SK-N-SH treated with all-trans-retinoic acid at 6 μM for 48 hours (cell line): ENCODE measurements at regions not wholly inside any gene's neighbourhood (a gene's known extent, or its start where the extent isn't known, plus 50 kb on each side); places are given as distances from the start of the nearest gene placed in this dataset.
A peak's percentile ranks its signal among the peaks of the same experiment; 100 is the strongest.

ENCODE experiments used
- ATAC-seq: fragments of 200-7000 bp; cut with Tn5 transposase; 3 replicates; pipeline ENCODE4 v1.9.1; 2020; ENCODE audit warnings: mild to moderate bottlenecking, moderate library complexity
- BACH2 ChIP-seq: fragments of 250-450 bp; sonication (Bioruptor Pico); IDR thresholded peaks from 2 replicates; pipeline ENCODE4 v1.9.0; 2021; ENCODE audit warnings: mild to moderate bottlenecking, borderline replicate concordance
- ESRRG ChIP-seq: fragments of 250-450 bp; sonication (Bioruptor Pico); IDR thresholded peaks from 2 replicates; pipeline ENCODE4 v1.6.1; 2021; ENCODE audit warnings: mild to moderate bottlenecking
- GLIS3 ChIP-seq: fragments of 250-450 bp; sonication (Bioruptor Pico); IDR thresholded peaks from 2 replicates; pipeline ENCODE4 v1.5.0; 2020; ENCODE audit warnings: mild to moderate bottlenecking, moderate library complexity
- PATZ1 ChIP-seq: fragments of 250-450 bp; sonication (Bioruptor Pico); IDR thresholded peaks from 2 replicates; pipeline ENCODE4 v1.8.0; 2020; ENCODE audit warnings: mild to moderate bottlenecking, moderate library complexity, borderline replicate concordance
- POU6F1 ChIP-seq: fragments of 250-450 bp; sonication (Bioruptor Pico); IDR thresholded peaks from 2 replicates; pipeline ENCODE4 v1.8.0; 2021; ENCODE audit warnings: low read depth, mild to moderate bottlenecking, moderate library complexity, borderline replicate concordance
- RARB ChIP-seq: fragments of 250-450 bp; sonication (Bioruptor Pico); IDR thresholded peaks from 2 replicates; pipeline ENCODE4 v1.8.0; 2021; ENCODE audit warnings: mild to moderate bottlenecking, moderate library complexity
- SNAI2 ChIP-seq: fragments of 250-450 bp; sonication (Bioruptor Pico); IDR thresholded peaks from 2 replicates; pipeline ENCODE4 v1.5.0; 2020; ENCODE audit warnings: mild to moderate bottlenecking, moderate library complexity
- TOX ChIP-seq: fragments of 250-450 bp; sonication (Bioruptor Pico); IDR thresholded peaks from 2 replicates; pipeline ENCODE4 v1.8.0; 2021; ENCODE audit warnings: mild to moderate bottlenecking, moderate library complexity, borderline replicate concordance
- TSHZ2 ChIP-seq: fragments of 250-450 bp; sonication (Bioruptor Pico); IDR thresholded peaks from 2 replicates; pipeline ENCODE4 v1.5.0; 2020; ENCODE audit warnings: mild to moderate bottlenecking, moderate library complexity
- ZFP3 ChIP-seq: fragments of 250-450 bp; sonication (Bioruptor Pico); IDR thresholded peaks from 2 replicates; pipeline ENCODE4 v1.5.0; 2020; ENCODE audit warnings: mild to moderate bottlenecking, moderate library complexity
- ZNF565 ChIP-seq: fragments of 450-650 bp; formaldehyde crosslinking; conservative IDR thresholded peaks from 2 replicates; pipeline ENCODE4 v1.5.0; 2020; ENCODE audit warnings: low read depth, mild to moderate bottlenecking, moderate library complexity
- ZNF70 ChIP-seq: fragments of 450-650 bp; formaldehyde crosslinking; IDR thresholded peaks from 2 replicates; pipeline ENCODE4 v1.5.0; 2020; ENCODE audit warnings: mild to moderate bottlenecking, moderate library complexity
- ZNF8 ChIP-seq: fragments of 450-650 bp; formaldehyde crosslinking; IDR thresholded peaks from 2 replicates; pipeline ENCODE4 v1.5.0; 2020; ENCODE audit warnings: mild to moderate bottlenecking, moderate library complexity
- TF ChIP-seq, protein P1 (sequence below): fragments of 250-450 bp; sonication (Bioruptor Pico); IDR thresholded peaks from 2 replicates; pipeline ENCODE4 v1.5.1; 2021; ENCODE audit warnings: mild to moderate bottlenecking, moderate library complexity
- TF ChIP-seq, protein P2 (sequence below): fragments of 250-450 bp; sonication (Bioruptor Pico); IDR thresholded peaks from 2 replicates; pipeline ENCODE4 v1.5.1; 2020; ENCODE audit warnings: low read depth, mild to moderate bottlenecking, moderate library complexity

DNA sequence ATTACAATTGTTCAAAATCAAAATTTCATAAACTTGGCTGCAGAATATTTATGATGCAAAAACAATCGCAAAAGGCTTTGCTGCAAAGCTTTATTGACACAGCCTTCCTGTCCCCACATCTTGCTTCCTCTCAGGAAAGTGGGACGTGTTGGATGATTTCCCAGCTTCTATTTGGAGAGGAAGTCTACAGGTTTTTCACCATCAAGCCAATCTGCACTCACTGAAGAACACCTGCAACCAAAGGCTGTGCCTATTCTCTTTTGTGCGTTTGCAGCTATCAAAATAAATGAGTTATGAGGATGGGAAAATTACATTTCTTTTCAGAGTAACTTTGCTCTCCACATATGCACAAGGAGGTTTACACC, 214.4 kb downstream of the PLK2 start (continued):
- TF ChIP-seq TSHZ2 (CRISPR knock-in tag), result no peak

DNA sequence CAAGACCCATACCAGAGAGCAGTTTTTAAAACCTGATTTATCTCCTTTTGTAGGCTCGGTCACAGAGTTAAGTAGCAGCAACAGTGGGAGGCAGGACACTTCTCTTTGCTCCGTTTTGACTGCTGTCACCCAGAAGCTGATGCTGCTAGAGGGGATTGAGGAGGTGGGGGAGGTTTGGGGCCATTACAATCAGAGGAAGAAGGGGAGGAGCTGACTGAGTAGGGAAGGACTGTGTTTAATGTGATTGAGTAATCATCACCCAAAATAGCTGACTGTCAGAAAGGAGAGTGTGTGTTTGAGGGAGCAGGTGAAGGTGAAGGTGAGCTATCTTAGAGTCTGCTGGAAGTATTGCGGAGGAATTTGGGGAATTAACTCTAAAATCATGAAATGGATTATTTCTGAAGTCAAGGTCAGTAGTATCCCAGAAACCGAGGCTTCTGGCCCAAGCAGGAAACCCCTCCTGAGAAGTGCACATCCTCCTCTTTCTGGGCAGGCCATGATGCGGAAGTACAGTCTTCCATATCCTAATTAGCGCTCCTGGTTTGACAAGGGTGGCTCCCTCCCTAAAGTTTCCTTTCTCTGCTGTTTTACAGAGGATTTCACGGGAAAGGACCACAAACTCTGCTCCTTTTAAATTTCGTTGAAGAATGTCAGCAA, 214.9 kb downstream of the PLK2 start:
- no peak for TF ChIP-seq ZNF70

DNA sequence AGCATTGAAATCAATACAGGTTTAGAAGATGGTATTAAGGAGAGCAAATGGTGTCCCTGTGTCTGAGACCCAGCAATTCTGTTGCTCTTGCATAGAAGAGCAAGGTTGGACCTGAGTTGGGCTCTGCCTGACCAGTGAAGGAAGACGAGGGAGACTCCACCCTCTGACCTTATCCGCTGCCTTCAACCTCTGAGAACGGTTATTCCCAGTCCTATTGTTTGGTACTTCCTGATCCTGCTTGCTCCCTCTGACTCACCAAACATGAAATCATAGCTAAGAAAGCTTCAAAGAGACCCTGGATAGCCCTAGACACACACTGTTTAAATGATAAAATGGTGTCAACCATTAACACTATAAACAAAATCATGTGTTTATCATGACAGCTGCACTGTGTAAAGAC, 218.5 kb downstream of the PLK2 start:
- TF ChIP-seq TOX (CRISPR knock-in tag) (no peak), ESRRG (no peak)
- ATAC-seq, result no peak

More for the DNA sequence above, 214.9 kb downstream of the PLK2 start:
- ATAC-seq, result no peak

- peak; percentile 60 for ATAC-seq
- TF ChIP-seq GLIS3 (CRISPR knock-in tag), result no peak
- TF ChIP-seq PATZ1 (CRISPR knock-in tag), result no peak
- no peak for TF ChIP-seq ESRRG
- no peak for TF ChIP-seq ZNF8
- TF ChIP-seq BACH2 (CRISPR knock-in tag), result no peak
- TF ChIP-seq, protein P1, sequence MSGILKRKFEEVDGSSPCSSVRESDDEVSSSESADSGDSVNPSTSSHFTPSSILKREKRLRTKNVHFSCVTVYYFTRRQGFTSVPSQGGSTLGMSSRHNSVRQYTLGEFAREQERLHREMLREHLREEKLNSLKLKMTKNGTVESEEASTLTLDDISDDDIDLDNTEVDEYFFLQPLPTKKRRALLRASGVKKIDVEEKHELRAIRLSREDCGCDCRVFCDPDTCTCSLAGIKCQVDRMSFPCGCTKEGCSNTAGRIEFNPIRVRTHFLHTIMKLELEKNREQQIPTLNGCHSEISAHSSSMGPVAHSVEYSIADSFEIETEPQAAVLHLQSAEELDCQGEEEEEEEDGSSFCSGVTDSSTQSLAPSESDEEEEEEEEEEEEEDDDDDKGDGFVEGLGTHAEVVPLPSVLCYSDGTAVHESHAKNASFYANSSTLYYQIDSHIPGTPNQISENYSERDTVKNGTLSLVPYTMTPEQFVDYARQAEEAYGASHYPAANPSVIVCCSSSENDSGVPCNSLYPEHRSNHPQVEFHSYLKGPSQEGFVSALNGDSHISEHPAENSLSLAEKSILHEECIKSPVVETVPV (CRISPR knock-in tag), result no peak
- TF ChIP-seq, protein P2, sequence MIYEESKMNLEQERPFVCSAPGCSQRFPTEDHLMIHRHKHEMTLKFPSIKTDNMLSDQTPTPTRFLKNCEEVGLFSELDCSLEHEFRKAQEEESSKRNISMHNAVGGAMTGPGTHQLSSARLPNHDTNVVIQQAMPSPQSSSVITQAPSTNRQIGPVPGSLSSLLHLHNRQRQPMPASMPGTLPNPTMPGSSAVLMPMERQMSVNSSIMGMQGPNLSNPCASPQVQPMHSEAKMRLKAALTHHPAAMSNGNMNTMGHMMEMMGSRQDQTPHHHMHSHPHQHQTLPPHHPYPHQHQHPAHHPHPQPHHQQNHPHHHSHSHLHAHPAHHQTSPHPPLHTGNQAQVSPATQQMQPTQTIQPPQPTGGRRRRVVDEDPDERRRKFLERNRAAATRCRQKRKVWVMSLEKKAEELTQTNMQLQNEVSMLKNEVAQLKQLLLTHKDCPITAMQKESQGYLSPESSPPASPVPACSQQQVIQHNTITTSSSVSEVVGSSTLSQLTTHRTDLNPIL (CRISPR knock-in tag), result no peak
- TF ChIP-seq TOX (CRISPR knock-in tag), result no peak
- TF ChIP-seq RARB, result no peak
These were observed 219.6 kb downstream of the PLK2 start for GRCh38 chr5:58240322-58240721.

DNA sequence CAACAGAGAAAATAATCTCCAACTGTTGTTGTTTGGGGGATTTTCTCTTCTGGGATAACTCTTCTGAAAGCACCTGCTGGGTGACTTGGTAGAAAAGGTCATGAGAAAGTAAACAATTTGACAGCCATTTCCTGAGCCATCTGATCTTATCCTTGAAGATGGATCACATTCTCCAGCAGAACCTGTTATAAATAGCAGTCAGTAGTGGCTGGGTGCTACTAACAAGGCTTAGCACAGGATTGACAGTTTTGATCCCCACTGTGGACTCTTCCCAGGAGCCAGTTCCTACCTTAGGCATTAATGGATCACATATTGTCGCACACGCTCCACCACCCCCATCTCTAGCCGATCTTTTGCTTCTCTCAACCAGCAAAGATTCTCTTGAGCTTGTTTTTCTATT, 220.2 kb downstream of the PLK2 start:
- TF ChIP-seq SNAI2 (no peak), BACH2 (CRISPR knock-in tag) (no peak), POU6F1 (CRISPR knock-in tag) (no peak), TOX (CRISPR knock-in tag) (no peak), ZNF565 (no peak), ZNF8 (no peak), ZFP3 (CRISPR knock-in tag) (no peak), TSHZ2 (CRISPR knock-in tag) (no peak), ESRRG (no peak)
- TF ChIP-seq, protein P2 (CRISPR knock-in tag), result no peak
- TF ChIP-seq, protein P1 (CRISPR knock-in tag), result no peak
- TF ChIP-seq, all 23 proteins: peak for 0
- ATAC-seq, result no peak
